H9 (cell line): ENCODE measurements at regions not wholly inside any gene's neighbourhood (a gene's known extent, or its start where the extent isn't known, plus 50 kb on each side); places are given as distances from the start of the nearest gene placed in this dataset.

Experiments
- DNase-seq: peaks from one replicate; pipeline ENCODE4 v3.0.0-alpha.2; 2017
- H2AFZ ChIP-seq: one replicate; pipeline ENCODE4 v1.6.1; 2013; ENCODE audit warnings: mild to moderate bottlenecking, low read length, control low read depth, moderate library complexity
- H2AK5ac ChIP-seq: 2 replicates; pipeline ENCODE4 v1.6.1; 2013; ENCODE audit warnings: low read length, control low read depth, mixed read lengths; ENCODE audit not compliant: insufficient read length
- H2BK120ac ChIP-seq: one replicate; pipeline ENCODE4 v1.6.1; 2013; ENCODE audit warnings: low read depth, mild to moderate bottlenecking, low read length, control low read depth, inconsistent platforms; ENCODE audit not compliant: poor library complexity, severe bottlenecking
- H2BK12ac ChIP-seq: 2 replicates; pipeline ENCODE4 v1.6.1; 2013; ENCODE audit warnings: low read length, control low read depth, mixed read lengths, low read depth; ENCODE audit not compliant: insufficient read length
- H2BK15ac ChIP-seq: 2 replicates; pipeline ENCODE4 v1.6.1; 2013; ENCODE audit warnings: low read depth, low read length, control low read depth
- H2BK20ac ChIP-seq: one replicate; pipeline ENCODE4 v1.6.1; 2013; ENCODE audit warnings: low read depth, mild to moderate bottlenecking, low read length, control low read depth, inconsistent platforms; ENCODE audit not compliant: poor library complexity, severe bottlenecking
- H2BK5ac ChIP-seq: 2 replicates; pipeline ENCODE4 v1.6.1; 2013; ENCODE audit warnings: low read length, control low read depth, mixed read lengths; ENCODE audit not compliant: insufficient read length
- H3K14ac ChIP-seq: 2 replicates; pipeline ENCODE4 v1.6.1; 2013; ENCODE audit warnings: low read length, control low read depth; ENCODE audit not compliant: insufficient read depth
- H3K18ac ChIP-seq: 2 replicates; pipeline ENCODE4 v1.6.1; 2013; ENCODE audit warnings: low read depth, mild to moderate bottlenecking, mixed read lengths, low read length, control low read depth; ENCODE audit not compliant: insufficient read length
- H3K23ac ChIP-seq: 2 replicates; pipeline ENCODE4 v1.6.1; 2013; ENCODE audit warnings: low read length, control low read depth, mixed read lengths, low read depth; ENCODE audit not compliant: insufficient read length
- H3K23me2 ChIP-seq: 2 replicates; pipeline ENCODE4 v1.6.1; 2013; ENCODE audit warnings: low read depth, mild to moderate bottlenecking, mixed read lengths, low read length, control low read depth; ENCODE audit not compliant: insufficient read length, poor library complexity, severe bottlenecking
- H3K27ac ChIP-seq: 2 replicates; pipeline ENCODE4 v1.5.1; 2013; ENCODE audit warnings: low read length, control low read depth, mixed read lengths, low read depth; ENCODE audit not compliant: insufficient read length
- H3K27me3 ChIP-seq: 2 replicates; pipeline ENCODE4 v1.6.1; 2013; ENCODE audit warnings: low read length, control low read depth, inconsistent platforms; ENCODE audit not compliant: insufficient read depth
- H3K4ac ChIP-seq: 2 replicates; pipeline ENCODE4 v1.6.1; 2013; ENCODE audit warnings: low read depth, mild to moderate bottlenecking, control low read depth, inconsistent platforms, low read length, moderate library complexity
- H3K4me1 ChIP-seq: 2 replicates; pipeline ENCODE4 v1.6.1; 2013; ENCODE audit warnings: low read length, control low read depth, inconsistent platforms; ENCODE audit not compliant: insufficient read depth
- H3K4me2 ChIP-seq: 2 replicates; pipeline ENCODE4 v1.6.1; 2013; ENCODE audit warnings: low read length, control low read depth, mixed read lengths; ENCODE audit not compliant: insufficient read length, insufficient read depth
- H3K56ac ChIP-seq: 2 replicates; pipeline ENCODE4 v1.6.1; 2013; ENCODE audit warnings: low read depth, mild to moderate bottlenecking, mixed read lengths, low read length, control low read depth; ENCODE audit not compliant: insufficient read length
- H3K79me1 ChIP-seq: 2 replicates; pipeline ENCODE4 v1.6.1; 2013; ENCODE audit warnings: low read depth, mild to moderate bottlenecking, moderate library complexity, low read length, control low read depth, inconsistent platforms; ENCODE audit not compliant: insufficient read depth, poor library complexity, severe bottlenecking
- H3K79me2 ChIP-seq: 2 replicates; pipeline ENCODE4 v1.6.1; 2013; ENCODE audit warnings: low read length, control low read depth, inconsistent platforms; ENCODE audit not compliant: insufficient read depth
- H3K9ac ChIP-seq: 2 replicates; pipeline ENCODE4 v1.6.1; 2013; ENCODE audit warnings: low read length, control low read depth, mixed read lengths; ENCODE audit not compliant: insufficient read length; ENCODE audit errors: extremely low read depth
- H3K9me3 ChIP-seq: one replicate; pipeline ENCODE4 v1.6.1; 2013; ENCODE audit warnings: low read depth, low read length, inconsistent platforms; ENCODE audit not compliant: control insufficient read depth
- H3T11ph ChIP-seq: one replicate; pipeline ENCODE4 v1.6.1; 2013; ENCODE audit warnings: mild to moderate bottlenecking, low read length, control low read depth, inconsistent platforms
- H4K20me1 ChIP-seq: one replicate; pipeline ENCODE4 v1.6.1; 2013; ENCODE audit not compliant: control insufficient read depth, insufficient read length, insufficient read depth
- H4K5ac ChIP-seq: 2 replicates; pipeline ENCODE4 v1.6.1; 2013; ENCODE audit warnings: low read depth, mild to moderate bottlenecking, mixed read lengths, low read length, control low read depth; ENCODE audit not compliant: insufficient read length
- H4K8ac ChIP-seq: replicated peaks from 2 replicates; pipeline ENCODE4 v1.6.1; 2013; ENCODE audit warnings: low read length, control low read depth, mixed read lengths, low read depth; ENCODE audit not compliant: insufficient read length
- H4K91ac ChIP-seq: 2 replicates; pipeline ENCODE4 v1.6.1; 2013; ENCODE audit warnings: low read depth, mild to moderate bottlenecking, moderate library complexity, mixed read lengths, low read length, control low read depth; ENCODE audit not compliant: insufficient read length
- H3K27ac Mint-ChIP-seq, 3 experiments: 2 replicates in 2 of 3; 3 replicates in 1 of 3; pipeline ENCODE4 v1.8.0; 2020 to 2021; ENCODE audit warnings: mixed read lengths in 3 of 3, mild to moderate bottlenecking in 1 of 3, moderate library complexity in 1 of 3
- H3K27me3 Mint-ChIP-seq: 2 replicates; pipeline ENCODE4 v1.8.0; 2021; ENCODE audit warnings: low read depth, mild to moderate bottlenecking, moderate library complexity, mixed read lengths
- H3K36me3 Mint-ChIP-seq, 3 experiments: 2 replicates in 2 of 3; 3 replicates in 1 of 3; pipeline ENCODE4 v1.8.0; 2020 to 2021; ENCODE audit warnings: low read depth in 3 of 3, mixed read lengths in 3 of 3; ENCODE audit not compliant: insufficient read depth in 1 of 3
- H3K4me1 Mint-ChIP-seq, 2 experiments: 2 replicates each; pipeline ENCODE4 v1.8.0; 2020; ENCODE audit warnings: mixed read lengths in 2 of 2
- H3K4me3 Mint-ChIP-seq, 2 experiments: 2 replicates in 1 of 2; 3 replicates in 1 of 2; pipeline ENCODE4 v1.8.0; 2020 to 2021; ENCODE audit warnings: mild to moderate bottlenecking in 2 of 2, mixed read lengths in 2 of 2, moderate library complexity in 1 of 2
- H3K9me3 Mint-ChIP-seq, 2 experiments: 2 replicates in 1 of 2; 3 replicates in 1 of 2; pipeline ENCODE4 v1.8.0; 2020; ENCODE audit warnings: mild to moderate bottlenecking in 2 of 2, mixed read lengths in 2 of 2, moderate library complexity in 1 of 2
- WGBS: extraction: QIAGEN DNeasy Blood & Tissue Kit; methylation state at CpG from one replicate; pipeline ENCODE4 v1.1.7; 2013; ENCODE audit warnings: missing lambda C conversion rate, low lambda C conversion rate, mixed read lengths; ENCODE audit not compliant: insufficient read length; ENCODE audit errors: extremely low coverage; 5-methylcytosine and 5-hydroxymethylcytosine counted together
- TF ChIP-seq, protein P1 (sequence below): fragments of 200-600 bp; sonication (generic); conservative IDR thresholded peaks from 3 replicates; pipeline ENCODE4 v1.8.0; 2021; ENCODE audit warnings: antibody characterized with exemption, mild to moderate bottlenecking

DNA sequence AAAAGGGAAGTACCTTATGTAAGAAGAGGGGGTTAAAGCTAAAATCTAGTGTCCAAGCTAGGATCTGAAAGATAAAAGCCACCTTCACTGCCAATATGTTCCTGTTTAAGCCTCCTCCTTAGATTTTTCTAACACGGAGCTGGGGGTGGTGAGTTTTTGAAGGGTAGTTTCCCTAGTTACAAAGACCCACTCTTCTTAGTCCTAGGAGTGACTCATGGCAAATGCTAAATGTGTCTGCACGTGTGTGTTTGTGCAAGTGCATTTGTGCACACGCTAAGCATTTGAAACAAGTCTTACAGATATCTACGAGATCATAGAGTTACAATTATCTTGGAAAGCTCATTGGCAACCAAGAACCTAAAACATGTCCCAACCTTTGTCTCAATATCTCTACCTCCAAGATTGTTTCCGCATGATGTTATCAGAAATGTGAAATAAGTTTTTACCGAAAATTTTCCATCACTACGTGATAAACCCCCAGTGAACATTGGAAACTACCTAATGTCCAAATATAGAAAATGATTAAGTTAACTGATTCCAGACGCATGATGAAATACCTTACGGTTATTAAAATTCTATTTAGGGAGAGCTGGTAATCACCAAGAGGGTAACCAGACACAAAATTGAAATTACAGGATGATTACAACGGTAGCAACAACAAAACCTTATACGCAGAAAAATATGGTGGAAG, 78.0 kb upstream of the HRH2 start:
- H4K20me1 ChIP-seq = no peaks in the 10 kb centered on the region
- DNase-seq = no peak
- H3K9me3 Mint-ChIP-seq = peaks cover 4 to 6% of the 10 kb centered on the region in 2 experiments
- H3K9ac ChIP-seq = no peak overlapping the region
- peaks cover 2% of the 10 kb centered on the region; the same call in 1 of the 2 replicates for H3K79me2 ChIP-seq
- H4K8ac ChIP-seq = no peak overlapping the region
- H2AFZ ChIP-seq = no peak overlapping the region
- no peak overlapping the region for H3K4me3 Mint-ChIP-seq
- H3K4me1 Mint-ChIP-seq = peaks cover 8 to 12% of the 10 kb centered on the region in 2 experiments
- no peak overlapping the region for H3T11ph ChIP-seq
- TF ChIP-seq, protein P1, sequence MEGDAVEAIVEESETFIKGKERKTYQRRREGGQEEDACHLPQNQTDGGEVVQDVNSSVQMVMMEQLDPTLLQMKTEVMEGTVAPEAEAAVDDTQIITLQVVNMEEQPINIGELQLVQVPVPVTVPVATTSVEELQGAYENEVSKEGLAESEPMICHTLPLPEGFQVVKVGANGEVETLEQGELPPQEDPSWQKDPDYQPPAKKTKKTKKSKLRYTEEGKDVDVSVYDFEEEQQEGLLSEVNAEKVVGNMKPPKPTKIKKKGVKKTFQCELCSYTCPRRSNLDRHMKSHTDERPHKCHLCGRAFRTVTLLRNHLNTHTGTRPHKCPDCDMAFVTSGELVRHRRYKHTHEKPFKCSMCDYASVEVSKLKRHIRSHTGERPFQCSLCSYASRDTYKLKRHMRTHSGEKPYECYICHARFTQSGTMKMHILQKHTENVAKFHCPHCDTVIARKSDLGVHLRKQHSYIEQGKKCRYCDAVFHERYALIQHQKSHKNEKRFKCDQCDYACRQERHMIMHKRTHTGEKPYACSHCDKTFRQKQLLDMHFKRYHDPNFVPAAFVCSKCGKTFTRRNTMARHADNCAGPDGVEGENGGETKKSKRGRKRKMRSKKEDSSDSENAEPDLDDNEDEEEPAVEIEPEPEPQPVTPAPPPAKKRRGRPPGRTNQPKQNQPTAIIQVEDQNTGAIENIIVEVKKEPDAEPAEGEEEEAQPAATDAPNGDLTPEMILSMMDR = no peak
- no peak overlapping the region for H3K27ac Mint-ChIP-seq
- no peak overlapping the region for H2BK5ac ChIP-seq
- H4K5ac ChIP-seq = no peak overlapping the region
- no peak overlapping the region for H3K23ac ChIP-seq
- H3K4me1 ChIP-seq = peaks cover 3% of the 10 kb centered on the region; the same call in 1 of the 2 replicates
- H2AK5ac ChIP-seq = no peak overlapping the region
- H3K79me1 ChIP-seq = no peaks in the 10 kb centered on the region
- H3K4me2 ChIP-seq = no peak overlapping the region
- H3K9me3 ChIP-seq = no peaks in the 10 kb centered on the region
- H3K4ac ChIP-seq = no peak overlapping the region
- H3K18ac ChIP-seq = no peak overlapping the region
- no peaks in the 10 kb centered on the region for H3K23me2 ChIP-seq
- no peak overlapping the region for H2BK12ac ChIP-seq
- peaks cover 13% of the 10 kb centered on the region for H3K27me3 Mint-ChIP-seq
- H3K27ac ChIP-seq = no peak overlapping the region
- H3K14ac ChIP-seq = no peak overlapping the region
- no peak overlapping the region for H2BK20ac ChIP-seq
- no peak overlapping the region for H2BK15ac ChIP-seq
- H4K91ac ChIP-seq = no peak overlapping the region
- no peak overlapping the region for H3K56ac ChIP-seq
- no peaks in the 10 kb centered on the region for H3K27me3 ChIP-seq
- H3K36me3 Mint-ChIP-seq = peaks cover 5 to 8% (median 6%) of the 10 kb centered on the region in 3 experiments; a peak in 6 of 7 replicates
- no peak overlapping the region for H2BK120ac ChIP-seq
- WGBS = no CpG with 5 or more reads among the region's 11 CpGs
